ENCODE measurements at regions not wholly inside any gene's neighbourhood (a gene's known extent, or its start where the extent isn't known, plus 50 kb on each side); places are given as distances from the start of the nearest gene placed in this dataset.

DNA sequence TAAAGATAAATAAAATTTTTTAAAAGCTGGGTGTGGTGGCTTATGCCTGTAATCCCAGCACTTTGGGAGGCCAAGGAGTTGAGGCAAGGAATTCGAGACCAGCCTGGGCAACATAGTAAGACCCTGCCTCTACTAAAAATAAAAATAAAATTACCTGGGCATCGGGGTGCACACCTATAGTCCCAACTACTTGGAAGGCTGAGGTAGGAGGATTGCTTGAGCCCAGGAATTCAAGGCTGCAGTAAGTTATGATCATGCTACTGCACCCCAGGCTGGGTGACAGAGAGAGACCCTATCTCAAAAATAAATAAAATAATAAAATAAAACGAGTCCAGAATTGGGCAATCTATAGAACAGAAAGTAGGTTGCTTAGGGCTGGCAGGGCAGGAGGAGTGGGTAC, 228.7 kb downstream of the BCAS1 start:
- DNase-seq = no peak
- Histone ChIP-seq H3K79me1 (replicated peaks; ENCODE audit: low read length, poor library complexity, severe bottlenecking) (no peaks in the 10 kb centered on the region), H4K91ac (ENCODE audit: low read length) (no peak overlapping the region), H3K27me3 (ENCODE audit: control insufficient read depth in 1 of 2, insufficient read depth in 1 of 2, low read length in 2 of 2) (no peaks in the 10 kb centered on the region), H3K9me3 (ENCODE audit: control insufficient read depth, low read length) (no peaks in the 10 kb centered on the region), H3K18ac (ENCODE audit: low read depth in 1 of 2, low read length in 2 of 2) (no peak overlapping the region), H2BK12ac (ENCODE audit: low read length in 2 of 2) (no peak overlapping the region), H2AK5ac (ENCODE audit: low read length, severe bottlenecking) (no peak overlapping the region), H3K27ac (ENCODE audit: low read length, poor library complexity, severe bottlenecking) (no peak overlapping the region), H3K4ac (ENCODE audit: low read depth in 1 of 2, low read length in 2 of 2) (no peak overlapping the region), H3K14ac (ENCODE audit: low read length in 2 of 2) (no peak overlapping the region), H3K4me1 (ENCODE audit: control insufficient read depth, insufficient read depth, low read depth, low read length) (peaks cover 3% of the 10 kb centered on the region), H2AFZ (ENCODE audit: low read depth, low read length) (no peak overlapping the region), H3K36me3 (ENCODE audit: control insufficient read depth in 1 of 2, insufficient read depth in 2 of 2, low read depth in 1 of 2, low read length in 2 of 2) (no peaks in the 10 kb centered on the region), H2BK120ac (ENCODE audit: low read depth, low read length) (no peak overlapping the region), H3K9ac (ENCODE audit: low read length) (no peak overlapping the region), H2BK5ac (ENCODE audit: low read depth, low read length, poor library complexity, severe bottlenecking) (no peak overlapping the region), H2BK15ac (ENCODE audit: low read depth, poor library complexity, severe bottlenecking) (no peak overlapping the region), H3K23ac (ENCODE audit: low read length in 2 of 2) (no peak overlapping the region), H4K8ac (ENCODE audit: low read length) (no peak overlapping the region), H3K4me3 (ENCODE audit: insufficient read depth in 1 of 2, low read depth in 1 of 2, low read length in 2 of 2) (no peak overlapping the region), H3K4me2 (ENCODE audit: low read length, poor library complexity, severe bottlenecking) (no peak overlapping the region)
- WGBS = 100% methylated on average over 2 of the region's 3 CpGs

DNA sequence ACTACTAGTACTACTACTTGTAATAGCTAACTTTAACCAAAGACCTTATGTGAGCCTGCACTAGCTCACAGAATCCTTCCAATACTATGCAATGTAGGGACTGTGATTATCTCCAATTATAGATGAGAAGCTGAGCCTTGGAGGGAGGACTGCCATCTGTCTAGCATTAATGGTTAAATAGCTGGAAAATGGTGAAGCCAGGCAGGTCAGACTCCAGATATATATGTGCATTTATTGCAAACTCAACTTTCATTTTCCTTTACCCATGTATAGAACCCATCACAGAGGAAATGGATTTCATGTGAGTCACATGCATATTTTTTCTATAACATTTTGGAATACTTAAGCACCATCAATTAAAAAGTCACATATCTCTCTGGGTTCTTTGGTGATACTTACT, 229.9 kb downstream of the BCAS1 start:
- no peak overlapping the region for H3K23ac ChIP-seq (ENCODE audit: low read length in 2 of 2)

DNA sequence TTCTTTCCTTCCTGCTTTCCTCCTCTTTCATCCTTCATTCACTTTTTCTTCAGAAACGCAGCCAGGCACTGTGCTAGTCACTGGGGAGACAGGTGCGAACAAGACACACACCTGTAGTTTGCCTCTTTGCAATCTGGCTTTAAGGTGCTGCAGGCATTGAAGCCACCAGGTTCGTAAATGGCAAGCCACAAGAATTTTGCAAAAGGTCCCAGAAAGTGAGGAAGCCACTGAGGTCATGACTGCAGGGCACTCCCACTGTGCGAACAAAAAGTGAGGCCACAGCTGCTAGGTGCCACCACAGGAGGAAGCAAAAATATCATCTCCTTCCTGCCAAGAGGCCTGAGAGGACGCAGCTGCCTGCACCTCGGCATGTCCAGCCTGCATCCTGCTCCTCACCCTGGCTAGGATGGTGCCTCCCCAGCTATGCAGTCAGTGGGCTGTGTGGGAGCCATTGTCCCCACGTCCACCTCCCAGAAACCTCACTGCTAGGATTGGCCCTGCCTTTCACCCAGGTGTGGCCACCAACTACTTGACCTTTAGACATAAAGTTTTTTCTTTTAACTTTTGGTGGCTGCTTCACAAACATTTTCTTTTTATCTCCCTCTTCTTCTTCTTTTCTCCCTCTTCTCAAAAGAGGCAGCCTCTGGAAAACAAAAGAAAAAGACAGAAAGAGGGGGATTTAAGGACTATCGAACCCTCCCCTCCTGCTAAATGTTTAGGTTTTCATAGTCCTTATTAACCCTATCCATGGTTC, 230.8 kb downstream of the BCAS1 start:
- no peaks in the 10 kb centered on the region for H3K9me3 ChIP-seq (ENCODE audit: control insufficient read depth, low read length)
- H2AK5ac ChIP-seq (ENCODE audit: low read length, severe bottlenecking) = no peak overlapping the region
- H2BK120ac ChIP-seq (ENCODE audit: low read depth, low read length) = no peak overlapping the region
- WGBS = 79% methylated on average over 8 of the region's 8 CpGs
- H3K9ac ChIP-seq (ENCODE audit: low read length) = no peak overlapping the region
- H3K4me1 ChIP-seq (ENCODE audit: control insufficient read depth, insufficient read depth, low read depth, low read length) = peaks cover 3% of the 10 kb centered on the region
- H3K4ac ChIP-seq (ENCODE audit: low read depth in 1 of 2, low read length in 2 of 2) = no peak overlapping the region
- H2AFZ ChIP-seq (ENCODE audit: low read depth, low read length) = no peak overlapping the region
- no peaks in the 10 kb centered on the region for H3K79me1 ChIP-seq (replicated peaks; ENCODE audit: low read length, poor library complexity, severe bottlenecking)
- peak overlapping the region in 1 of 2 experiments; percentile 90 for H3K18ac ChIP-seq (ENCODE audit: low read depth in 1 of 2, low read length in 2 of 2)
- H3K4me2 ChIP-seq (ENCODE audit: low read length, poor library complexity, severe bottlenecking) = no peak overlapping the region
- no peak for DNase-seq
- no peak overlapping the region for H2BK5ac ChIP-seq (ENCODE audit: low read depth, low read length, poor library complexity, severe bottlenecking)
- peak overlapping the region in 1 of 2 experiments; percentile 96 for H2BK12ac ChIP-seq (ENCODE audit: low read length in 2 of 2)
- no peak overlapping the region for H3K27ac ChIP-seq (ENCODE audit: low read length, poor library complexity, severe bottlenecking)
- no peak overlapping the region for H2BK15ac ChIP-seq (ENCODE audit: low read depth, poor library complexity, severe bottlenecking)
- no peak overlapping the region for H4K8ac ChIP-seq (ENCODE audit: low read length)
- peak overlapping the region in 1 of 2 experiments; percentile 93 for H3K14ac ChIP-seq (ENCODE audit: low read length in 2 of 2)
- H3K4me3 ChIP-seq (ENCODE audit: insufficient read depth in 1 of 2, low read depth in 1 of 2, low read length in 2 of 2) = no peak overlapping the region
- H3K27me3 ChIP-seq (ENCODE audit: control insufficient read depth in 1 of 2, insufficient read depth in 1 of 2, low read length in 2 of 2) = no peaks in the 10 kb centered on the region
- H4K91ac ChIP-seq (ENCODE audit: low read length) = no peak overlapping the region
- no peak overlapping the region for H3K23ac ChIP-seq (ENCODE audit: low read length in 2 of 2)
- H3K36me3 ChIP-seq (ENCODE audit: control insufficient read depth in 1 of 2, insufficient read depth in 2 of 2, low read depth in 1 of 2, low read length in 2 of 2) = no peaks in the 10 kb centered on the region

More for the DNA sequence above, 229.9 kb downstream of the BCAS1 start:
- no peaks in the 10 kb centered on the region for H3K36me3 ChIP-seq (ENCODE audit: control insufficient read depth in 1 of 2, insufficient read depth in 2 of 2, low read depth in 1 of 2, low read length in 2 of 2)
- no peak overlapping the region for H3K18ac ChIP-seq (ENCODE audit: low read depth in 1 of 2, low read length in 2 of 2)
- H2BK120ac ChIP-seq (ENCODE audit: low read depth, low read length) = no peak overlapping the region
- H3K27me3 ChIP-seq (ENCODE audit: control insufficient read depth in 1 of 2, insufficient read depth in 1 of 2, low read length in 2 of 2) = no peaks in the 10 kb centered on the region
- H2BK12ac ChIP-seq (ENCODE audit: low read length in 2 of 2) = no peak overlapping the region
- H4K8ac ChIP-seq (ENCODE audit: low read length) = no peak overlapping the region
- H3K14ac ChIP-seq (ENCODE audit: low read length in 2 of 2) = no peak overlapping the region
- H2AK5ac ChIP-seq (ENCODE audit: low read length, severe bottlenecking) = no peak overlapping the region
- H3K4me1 ChIP-seq (ENCODE audit: control insufficient read depth, insufficient read depth, low read depth, low read length) = peaks cover 3% of the 10 kb centered on the region
- H3K9ac ChIP-seq (ENCODE audit: low read length) = no peak overlapping the region
- H4K91ac ChIP-seq (ENCODE audit: low read length) = no peak overlapping the region
- no peak overlapping the region for H3K4me3 ChIP-seq (ENCODE audit: insufficient read depth in 1 of 2, low read depth in 1 of 2, low read length in 2 of 2)
- no peak overlapping the region for H2BK15ac ChIP-seq (ENCODE audit: low read depth, poor library complexity, severe bottlenecking)
- no peak overlapping the region for H3K4ac ChIP-seq (ENCODE audit: low read depth in 1 of 2, low read length in 2 of 2)
- no peak overlapping the region for H3K4me2 ChIP-seq (ENCODE audit: low read length, poor library complexity, severe bottlenecking)
- H3K79me1 ChIP-seq (replicated peaks; ENCODE audit: low read length, poor library complexity, severe bottlenecking) = no peaks in the 10 kb centered on the region
- no peak for DNase-seq
- no peaks in the 10 kb centered on the region for H3K9me3 ChIP-seq (ENCODE audit: control insufficient read depth, low read length)
- no peak overlapping the region for H2BK5ac ChIP-seq (ENCODE audit: low read depth, low read length, poor library complexity, severe bottlenecking)
- no peak overlapping the region for H2AFZ ChIP-seq (ENCODE audit: low read depth, low read length)
- H3K27ac ChIP-seq (ENCODE audit: low read length, poor library complexity, severe bottlenecking) = no peak overlapping the region

DNA sequence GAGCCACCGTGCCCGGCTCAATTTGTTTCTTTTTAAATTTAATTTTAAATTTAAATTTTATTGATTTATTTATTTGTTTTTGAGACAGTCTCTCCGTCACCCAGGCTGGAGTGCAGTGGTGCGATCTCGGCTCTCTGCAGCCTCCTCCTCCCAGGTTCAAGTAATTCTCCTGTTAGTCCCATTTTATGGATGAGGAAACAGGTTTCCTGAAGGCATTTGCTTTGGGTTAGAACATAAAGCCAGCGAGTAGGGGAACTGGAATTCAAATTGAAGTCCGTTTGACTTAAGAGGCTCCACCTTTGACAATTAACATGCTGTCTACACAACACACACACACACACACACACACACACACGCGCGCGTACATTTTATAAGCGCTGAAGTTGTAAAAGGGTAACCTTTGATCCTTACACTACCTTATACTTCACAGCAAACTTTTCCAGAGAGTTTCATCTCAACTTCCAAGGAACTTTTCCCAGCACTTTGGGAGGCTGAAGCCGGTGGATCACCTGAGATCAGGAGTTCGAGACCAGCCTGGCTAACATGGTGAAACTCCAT, 232.0 kb downstream of the BCAS1 start:
- Histone ChIP-seq H4K8ac (ENCODE audit: low read length) (no peak overlapping the region), H2BK15ac (ENCODE audit: low read depth, poor library complexity, severe bottlenecking) (no peak overlapping the region), H3K27me3 (ENCODE audit: control insufficient read depth in 1 of 2, insufficient read depth in 1 of 2, low read length in 2 of 2) (no peaks in the 10 kb centered on the region)

More for the DNA sequence above, 232.0 kb downstream of the BCAS1 start:
- Histone ChIP-seq H3K18ac (ENCODE audit: low read depth in 1 of 2, low read length in 2 of 2) (no peak overlapping the region), H2BK120ac (ENCODE audit: low read depth, low read length) (no peak overlapping the region), H3K9ac (ENCODE audit: low read length) (no peak overlapping the region), H3K4me1 (ENCODE audit: control insufficient read depth, insufficient read depth, low read depth, low read length) (peaks cover 5% of the 10 kb centered on the region), H2BK12ac (ENCODE audit: low read length in 2 of 2) (no peak overlapping the region), H2AK5ac (ENCODE audit: low read length, severe bottlenecking) (no peak overlapping the region), H4K91ac (ENCODE audit: low read length) (no peak overlapping the region), H3K14ac (ENCODE audit: low read length in 2 of 2) (no peak overlapping the region), H3K4ac (ENCODE audit: low read depth in 1 of 2, low read length in 2 of 2) (no peak overlapping the region), H3K23ac (ENCODE audit: low read length in 2 of 2) (no peak overlapping the region), H2AFZ (ENCODE audit: low read depth, low read length) (no peak overlapping the region), H3K27ac (ENCODE audit: low read length, poor library complexity, severe bottlenecking) (no peak overlapping the region), H3K4me3 (ENCODE audit: insufficient read depth in 1 of 2, low read depth in 1 of 2, low read length in 2 of 2) (no peak overlapping the region), H2BK5ac (ENCODE audit: low read depth, low read length, poor library complexity, severe bottlenecking) (no peak overlapping the region), H3K36me3 (ENCODE audit: control insufficient read depth in 1 of 2, insufficient read depth in 2 of 2, low read depth in 1 of 2, low read length in 2 of 2) (no peaks in the 10 kb centered on the region), H3K79me1 (replicated peaks; ENCODE audit: low read length, poor library complexity, severe bottlenecking) (no peaks in the 10 kb centered on the region), H3K9me3 (ENCODE audit: control insufficient read depth, low read length) (no peaks in the 10 kb centered on the region), H3K4me2 (ENCODE audit: low read length, poor library complexity, severe bottlenecking) (no peak overlapping the region)
- WGBS = 94% methylated on average over 11 of the region's 14 CpGs
- DNase-seq = no peak
